Ovary (tissue), 7 donors: ENCODE measurements at regions not wholly inside any gene's neighbourhood (a gene's known extent, or its start where the extent isn't known, plus 50 kb on each side); places are given as distances from the start of the nearest gene placed in this dataset.

Experiments used
- DNase-seq, 5 donors: peaks; one replicate each; pipeline ENCODE4 v3.0.0-alpha.2; 2019 to 2020
- H3K27ac ChIP-seq, 2 donors: fragments of 200-600 bp; one replicate each; pipeline versions ENCODE4 v1.5.1 to v1.8.0; 2019 to 2022
- H3K27me3 ChIP-seq: fragments of 200-600 bp; one replicate; pipeline ENCODE4 v1.8.0; 2022
- H3K36me3 ChIP-seq: fragments of 200-600 bp; sonication (generic); one replicate; pipeline ENCODE4 v1.5.1; 2019
- H3K4me1 ChIP-seq: one replicate; pipeline ENCODE4 v1.8.1; 2013; ENCODE audit warnings: mild to moderate bottlenecking, moderate library complexity; ENCODE audit not compliant: insufficient read depth
- H3K4me3 ChIP-seq: fragments of 200-600 bp; sonication (generic); one replicate; pipeline ENCODE4 v1.5.1; 2017
- H3K9me3 ChIP-seq, 2 donors: fragments of 200-600 bp in 1 of 2; sonication (generic) in 1 of 2; one replicate each; pipeline versions ENCODE4 v1.5.1 to v1.8.1; 2013 to 2019; ENCODE audit warnings: mild to moderate bottlenecking in 1 of 2, moderate library complexity in 1 of 2
- EP300 ChIP-seq: sonication (generic); formaldehyde crosslinking; IDR thresholded peaks from one replicate; pipeline ENCODE4 v1.6.1; 2017; ENCODE audit warnings: antibody characterized with exemption
- POLR2A ChIP-seq: fragments of 450-650 bp; IDR thresholded peaks from one replicate; pipeline ENCODE4 v1.6.1; 2017; ENCODE audit warnings: antibody characterized with exemption, mild to moderate bottlenecking, moderate library complexity
- WGBS, 3 donors: extraction: QIAGEN DNeasy Blood & Tissue Kit in 1 of 3; methylation state at CpG; one replicate each; pipeline versions ENCODE4 v1.1.5 to v1.1.7; 2013 to 2017; 5-methylcytosine and 5-hydroxymethylcytosine counted together
- intact Hi-C, 4 donors: fragments of 100-400 bp; cut with DNase I; formaldehyde crosslinking; loops; one replicate each; pipeline versions ENCODE4 v1.11.0 to v1.15.1; 2022 to 2023
- TF ChIP-seq, protein P1 (sequence below), 3 donors: fragments of 450-650 bp in 2 of 3; fragments of 200-600 bp in 1 of 3; IDR thresholded peaks; one replicate each; pipeline versions ENCODE4 v1.5.1 to v1.8.0; 2016 to 2022; ENCODE audit warnings: antibody characterized with exemption in 3 of 3, mild to moderate bottlenecking in 1 of 3
- donor health status: DM: no; HTN: no; CAD: no; lungs with moderate emphysema.
- donor health status: DM: no; HTN: no; CAD: no.
- donor health status: Bipolar disorder and iron deficiency.
- donor health status: DM: no; HTN: no; CAD: no.
- donor health status: DM: yes; HTN: yes; CAD: no.

GRCh38 chr13:42453091-42453645 lies 120.8 kb upstream of the TNFSF11 start:
- no peaks in the 10 kb centered on the region for H3K27me3 ChIP-seq
- DNase-seq: no peak
- TF ChIP-seq, protein P1, sequence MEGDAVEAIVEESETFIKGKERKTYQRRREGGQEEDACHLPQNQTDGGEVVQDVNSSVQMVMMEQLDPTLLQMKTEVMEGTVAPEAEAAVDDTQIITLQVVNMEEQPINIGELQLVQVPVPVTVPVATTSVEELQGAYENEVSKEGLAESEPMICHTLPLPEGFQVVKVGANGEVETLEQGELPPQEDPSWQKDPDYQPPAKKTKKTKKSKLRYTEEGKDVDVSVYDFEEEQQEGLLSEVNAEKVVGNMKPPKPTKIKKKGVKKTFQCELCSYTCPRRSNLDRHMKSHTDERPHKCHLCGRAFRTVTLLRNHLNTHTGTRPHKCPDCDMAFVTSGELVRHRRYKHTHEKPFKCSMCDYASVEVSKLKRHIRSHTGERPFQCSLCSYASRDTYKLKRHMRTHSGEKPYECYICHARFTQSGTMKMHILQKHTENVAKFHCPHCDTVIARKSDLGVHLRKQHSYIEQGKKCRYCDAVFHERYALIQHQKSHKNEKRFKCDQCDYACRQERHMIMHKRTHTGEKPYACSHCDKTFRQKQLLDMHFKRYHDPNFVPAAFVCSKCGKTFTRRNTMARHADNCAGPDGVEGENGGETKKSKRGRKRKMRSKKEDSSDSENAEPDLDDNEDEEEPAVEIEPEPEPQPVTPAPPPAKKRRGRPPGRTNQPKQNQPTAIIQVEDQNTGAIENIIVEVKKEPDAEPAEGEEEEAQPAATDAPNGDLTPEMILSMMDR (IDR thresholded peaks at IDR 0.05): no peak
- TF ChIP-seq POLR2A (no peak), EP300 (no peak)
- intact Hi-C loops: no loop called here
- H3K9me3 ChIP-seq: no peaks in the 10 kb centered on the region
- H3K36me3 ChIP-seq: no peaks in the 10 kb centered on the region
- no peaks in the 10 kb centered on the region for H3K4me1 ChIP-seq
- WGBS, 3 donors: 87 to 92% (median 91%) methylated on average over 11 of the region's 11 CpGs
- H3K4me3 ChIP-seq: no peak overlapping the region
- no peak overlapping the region for H3K27ac ChIP-seq

GRCh38 chr13:42454749-42455148 lies 119.2 kb upstream of the TNFSF11 start:
- Histone ChIP-seq H3K9me3 (no peaks in the 10 kb centered on the region), H3K36me3 (no peaks in the 10 kb centered on the region), H3K4me1 (no peaks in the 10 kb centered on the region), H3K27ac (no peak overlapping the region), H3K27me3 (no peaks in the 10 kb centered on the region), H3K4me3 (no peak overlapping the region)
- no peak for DNase-seq
- TF ChIP-seq, protein P1 (IDR thresholded peaks at IDR 0.05): no peak
- TF ChIP-seq POLR2A (no peak), EP300 (no peak)
- 94 to 95% (median 94%) methylated on average over 6 of the region's 6 CpGs for WGBS, 3 donors
- intact Hi-C loops: no loop called here

DNA sequence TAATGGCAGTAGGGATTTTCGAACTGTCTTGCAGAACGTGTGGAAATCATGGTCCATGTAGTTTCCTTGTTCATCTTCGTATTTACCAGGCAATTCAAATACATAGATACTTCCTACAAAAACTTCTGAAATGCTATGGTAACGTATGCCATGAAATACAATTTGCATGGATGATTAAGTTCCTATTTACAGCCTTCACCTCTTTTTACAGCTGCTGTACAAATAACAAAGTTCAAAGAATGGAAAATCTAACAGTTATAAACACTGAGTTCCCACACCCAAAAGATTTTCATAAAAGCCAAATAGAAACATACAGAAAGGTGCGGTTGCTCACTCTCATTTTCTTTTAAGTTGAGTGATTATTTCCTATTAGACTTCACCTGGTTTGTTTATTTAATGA lies 115.8 kb upstream of the TNFSF11 start:
- H3K27me3 ChIP-seq: no peaks in the 10 kb centered on the region
- TF ChIP-seq POLR2A (no peak), EP300 (no peak)
- no peaks in the 10 kb centered on the region for H3K9me3 ChIP-seq
- 82 to 84% (median 82%) methylated on average over 5 of the region's 5 CpGs for WGBS, 3 donors
- H3K36me3 ChIP-seq: no peaks in the 10 kb centered on the region
- no peak for DNase-seq
- H3K4me1 ChIP-seq: no peaks in the 10 kb centered on the region
- intact Hi-C loops: no loop called here
- no peak overlapping the region for H3K27ac ChIP-seq
- H3K4me3 ChIP-seq: no peak overlapping the region

DNA sequence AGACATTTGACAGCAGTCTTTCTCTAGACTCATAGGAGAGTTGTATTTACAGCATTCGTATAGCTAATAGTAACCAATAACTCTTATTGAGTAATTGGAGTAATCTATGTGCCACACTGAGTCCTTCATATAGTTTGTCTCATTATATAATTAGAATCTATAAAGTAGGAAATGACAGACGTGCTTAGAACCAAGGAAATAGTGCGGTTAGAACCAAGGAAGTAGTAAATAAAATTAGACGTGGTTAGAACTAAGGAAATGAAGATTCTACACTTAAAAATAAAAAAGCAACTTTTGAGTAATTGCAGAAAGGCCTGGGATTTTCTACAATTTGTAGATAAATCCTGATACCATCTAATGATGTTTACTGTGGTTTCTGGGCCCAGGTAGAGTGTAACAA lies 107.8 kb upstream of the TNFSF11 start:
- TF ChIP-seq EP300 (no peak), POLR2A (no peak)
- TF ChIP-seq, protein P1 (IDR thresholded peaks at IDR 0.05): no peak
- no peak overlapping the region for H3K27ac ChIP-seq
- no peaks in the 10 kb centered on the region for H3K9me3 ChIP-seq
- H3K4me1 ChIP-seq: no peaks in the 10 kb centered on the region
- no peaks in the 10 kb centered on the region for H3K36me3 ChIP-seq
- no peak overlapping the region for H3K4me3 ChIP-seq
- DNase-seq: no peak
- no peaks in the 10 kb centered on the region for H3K27me3 ChIP-seq
- WGBS, 3 donors: 62 to 79% (median 72%) methylated on average over 4 of the region's 4 CpGs
- intact Hi-C loops: no loop called here

DNA sequence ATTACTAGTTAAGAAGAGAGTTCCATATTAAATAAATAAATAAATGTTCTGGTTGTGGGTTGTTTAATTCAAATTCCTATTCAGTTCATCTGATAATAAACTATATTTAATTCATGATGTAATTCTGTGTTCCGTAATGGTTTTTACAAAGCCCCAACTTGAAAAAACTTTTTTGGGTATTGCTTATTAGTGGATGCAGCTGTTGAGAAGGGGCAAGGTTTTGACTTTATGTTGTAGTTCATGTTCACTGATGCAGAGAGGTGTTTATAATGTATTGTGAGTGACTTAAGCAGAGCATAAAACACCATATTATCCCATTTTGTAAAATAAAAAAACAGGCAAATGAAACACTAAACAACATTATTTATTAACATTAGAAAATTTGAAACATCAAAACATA lies 107.3 kb upstream of the TNFSF11 start:
- Histone ChIP-seq H3K9me3 (no peaks in the 10 kb centered on the region), H3K27me3 (no peaks in the 10 kb centered on the region), H3K4me3 (no peak overlapping the region), H3K36me3 (no peaks in the 10 kb centered on the region), H3K27ac (no peak overlapping the region), H3K4me1 (no peaks in the 10 kb centered on the region)
- intact Hi-C loops: no loop called here
- no peak for DNase-seq
- 70 to 80% (median 76%) methylated on average over 1 of the region's 1 CpG for WGBS, 3 donors
- TF ChIP-seq POLR2A (no peak), EP300 (no peak)
- TF ChIP-seq, protein P1 (IDR thresholded peaks at IDR 0.05): no peak
